Neuronal stem cell (in vitro differentiated cells): ENCODE measurements at regions not wholly inside any gene's neighbourhood (a gene's known extent, or its start where the extent isn't known, plus 50 kb on each side); places are given as distances from the start of the nearest gene placed in this dataset.

ENCODE experiments used
- DNase-seq: peaks from one replicate; pipeline ENCODE4 v3.0.0-alpha.2; 2013; ENCODE audit warnings: low spot score
- H2AFZ ChIP-seq: one replicate; pipeline ENCODE4 v1.6.1; 2013; ENCODE audit warnings: mild to moderate bottlenecking, low read length, inconsistent platforms
- H2AK5ac ChIP-seq: 2 replicates; pipeline ENCODE4 v1.6.1; 2013; ENCODE audit warnings: low read depth, mild to moderate bottlenecking, inconsistent platforms, low read length, moderate library complexity, mixed read lengths
- H2BK120ac ChIP-seq: 2 replicates; pipeline ENCODE4 v1.6.1; 2013; ENCODE audit warnings: low read depth, mild to moderate bottlenecking, inconsistent platforms, low read length, moderate library complexity, mixed read lengths
- H2BK12ac ChIP-seq: one replicate; pipeline ENCODE4 v1.6.1; 2013; ENCODE audit warnings: low read length, inconsistent platforms
- H2BK15ac ChIP-seq: 2 replicates; pipeline ENCODE4 v1.6.1; 2013; ENCODE audit warnings: mild to moderate bottlenecking, low read length, inconsistent platforms, mixed read lengths
- H2BK5ac ChIP-seq: one replicate; pipeline ENCODE4 v1.6.1; 2013; ENCODE audit warnings: inconsistent platforms, mild to moderate bottlenecking, low read length, moderate library complexity
- H3K14ac ChIP-seq: one replicate; pipeline ENCODE4 v1.6.1; 2013; ENCODE audit warnings: low read length, inconsistent platforms
- H3K18ac ChIP-seq: 2 replicates; pipeline ENCODE4 v1.6.1; 2013; ENCODE audit warnings: low read length, inconsistent platforms
- H3K23ac ChIP-seq: 2 replicates; pipeline ENCODE4 v1.6.1; 2013; ENCODE audit warnings: low read depth, mild to moderate bottlenecking, mixed read lengths, low read length, inconsistent platforms; ENCODE audit not compliant: poor library complexity
- H3K27ac ChIP-seq: replicated peaks from 3 replicates; pipeline ENCODE4 v1.5.1; 2013; ENCODE audit warnings: low read length, inconsistent platforms
- H3K27me3 ChIP-seq, 3 experiments: 2 replicates each; pipeline ENCODE4 v1.6.1; 2013; ENCODE audit warnings: low read length in 3 of 3, mild to moderate bottlenecking in 2 of 3, inconsistent platforms in 1 of 3, low read depth in 1 of 3, mixed read lengths in 1 of 3, moderate library complexity in 1 of 3; ENCODE audit not compliant: control insufficient read depth in 3 of 3, insufficient read depth in 3 of 3
- H3K36me3 ChIP-seq, 2 donors: replicated peaks in 1 of 2; 2 replicates each; pipeline ENCODE4 v1.6.1; 2013; ENCODE audit warnings: low read length in 2 of 2; ENCODE audit not compliant: control insufficient read depth in 2 of 2, insufficient read depth in 2 of 2
- H3K4ac ChIP-seq: 2 replicates; pipeline ENCODE4 v1.6.1; 2013; ENCODE audit warnings: inconsistent platforms, mild to moderate bottlenecking, low read length, moderate library complexity
- H3K4me1 ChIP-seq, 2 donors: 1 replicate in 1 of 2; 2 replicates in 1 of 2; pipeline ENCODE4 v1.6.1; 2013; ENCODE audit warnings: low read length in 2 of 2, low read depth in 1 of 2; ENCODE audit not compliant: control insufficient read depth in 2 of 2, insufficient read depth in 1 of 2
- H3K4me2 ChIP-seq: one replicate; pipeline ENCODE4 v1.6.1; 2013; ENCODE audit warnings: mild to moderate bottlenecking, low read length, inconsistent platforms; ENCODE audit not compliant: insufficient read depth, poor library complexity, severe bottlenecking
- H3K4me3 ChIP-seq, 2 donors: 2 replicates each; pipeline ENCODE4 v1.5.1; 2013; ENCODE audit warnings: low read length in 2 of 2, mild to moderate bottlenecking in 2 of 2, inconsistent platforms in 1 of 2, moderate library complexity in 1 of 2
- H3K79me1 ChIP-seq: one replicate; pipeline ENCODE4 v1.6.1; 2013; ENCODE audit warnings: low read depth, mild to moderate bottlenecking, inconsistent platforms, low read length, moderate library complexity
- H3K9ac ChIP-seq: one replicate; pipeline ENCODE4 v1.6.1; 2013; ENCODE audit warnings: mild to moderate bottlenecking, low read depth, low read length, inconsistent platforms; ENCODE audit not compliant: poor library complexity
- H3K9me3 ChIP-seq, 2 donors: replicated peaks in 1 of 2; 2 replicates each; pipeline versions ENCODE3 to v1.6.1; 2013; ENCODE audit warnings: low read length in 2 of 2, mild to moderate bottlenecking in 2 of 2, inconsistent platforms in 1 of 2, low read depth in 1 of 2, mixed read lengths in 1 of 2, moderate library complexity in 1 of 2; ENCODE audit not compliant: control insufficient read depth in 2 of 2, insufficient read depth in 1 of 2
- H4K8ac ChIP-seq: one replicate; pipeline ENCODE4 v1.6.1; 2013; ENCODE audit warnings: low read depth, mild to moderate bottlenecking, inconsistent platforms, low read length, moderate library complexity
- H4K91ac ChIP-seq: one replicate; pipeline ENCODE4 v1.6.1; 2013; ENCODE audit warnings: low read length, low read depth, mild to moderate bottlenecking, inconsistent platforms; ENCODE audit not compliant: poor library complexity
- WGBS, 2 donors: extraction: QIAGEN DNeasy Blood & Tissue Kit; methylation state at CpG; one replicate each; pipeline ENCODE4 v1.1.7; 2013; ENCODE audit warnings: missing lambda C conversion rate in 2 of 2, mixed read lengths in 1 of 2; ENCODE audit not compliant: insufficient read length in 2 of 2, insufficient replicate concordance in 1 of 2; ENCODE audit errors: extremely low coverage in 2 of 2; 5-methylcytosine and 5-hydroxymethylcytosine counted together

- H3K36me3 ChIP-seq: no peaks in the 10 kb centered on the region
- H3K4me2 ChIP-seq: no peak overlapping the region
- H3K14ac ChIP-seq: no peak overlapping the region
- H2BK120ac ChIP-seq: no peak overlapping the region
- no peak overlapping the region for H3K4ac ChIP-seq
- H4K8ac ChIP-seq: no peak overlapping the region
- peak overlapping the region; percentile 23 for H3K18ac ChIP-seq
- no peak overlapping the region for H3K27ac ChIP-seq
- no peak overlapping the region for H2AFZ ChIP-seq
- peaks cover 0 to 10% of the 10 kb centered on the region in 2 donors for H3K4me1 ChIP-seq
- no peak overlapping the region for H3K9ac ChIP-seq
- no peak for DNase-seq
- H4K91ac ChIP-seq: no peak overlapping the region
- peaks cover 1% of the 10 kb centered on the region for H3K79me1 ChIP-seq
- H3K4me3 ChIP-seq: no peak overlapping the region
- no peak overlapping the region for H2BK12ac ChIP-seq
- peak overlapping the region; percentile 21 for H2AK5ac ChIP-seq
- no peak overlapping the region for H3K23ac ChIP-seq
- peaks cover 0 to 6% of the 10 kb centered on the region in 2 donors for H3K9me3 ChIP-seq
- no peak overlapping the region for H2BK5ac ChIP-seq
- peaks cover 0 to under 1% (median 0%) of the 10 kb centered on the region in 3 experiments for H3K27me3 ChIP-seq
- no CpG with 5 or more reads among the region's 6 CpGs for WGBS, 2 donors
- no peak overlapping the region for H2BK15ac ChIP-seq
These were observed 96.1 kb upstream of the CD82 start for GRCh38 chr11:44469412-44469811.

- no peak overlapping the region for H4K8ac ChIP-seq
- H3K18ac ChIP-seq: peak overlapping the region; percentile 11
- H3K9ac ChIP-seq: no peak overlapping the region
- no peak overlapping the region for H3K27ac ChIP-seq
- peaks cover 1% of the 10 kb centered on the region for H3K79me1 ChIP-seq
- H3K23ac ChIP-seq: no peak overlapping the region
- no peak overlapping the region for H3K4me2 ChIP-seq
- H3K9me3 ChIP-seq: no peaks in the 10 kb centered on the region
- no peak overlapping the region for H3K4me3 ChIP-seq
- no peak overlapping the region for H2BK12ac ChIP-seq
- peaks cover 0 to 10% of the 10 kb centered on the region in 2 donors for H3K4me1 ChIP-seq
- H2BK120ac ChIP-seq: no peak overlapping the region
- H2AK5ac ChIP-seq: no peak overlapping the region
- peaks cover 0 to 7% (median 0%) of the 10 kb centered on the region in 3 experiments for H3K27me3 ChIP-seq
- DNase-seq: no peak
- H3K36me3 ChIP-seq: no peaks in the 10 kb centered on the region
- H3K14ac ChIP-seq: no peak overlapping the region
- no peak overlapping the region for H3K4ac ChIP-seq
- no peak overlapping the region for H2BK15ac ChIP-seq
- no CpG with 5 or more reads among the region's 7 CpGs for WGBS, 2 donors
- H4K91ac ChIP-seq: no peak overlapping the region
- H2BK5ac ChIP-seq: no peak overlapping the region
- no peak overlapping the region for H2AFZ ChIP-seq
These were observed 94.6 kb upstream of the CD82 start for GRCh38 chr11:44470854-44471253.

- H3K18ac ChIP-seq: no peak overlapping the region
- H3K27ac ChIP-seq: no peak overlapping the region
- H2BK15ac ChIP-seq: no peak overlapping the region
- H2BK120ac ChIP-seq: no peak overlapping the region
- WGBS, 2 donors: no CpG with 5 or more reads among the region's 3 CpGs
- H2BK12ac ChIP-seq: no peak overlapping the region
- no peak overlapping the region for H3K4me2 ChIP-seq
- H4K91ac ChIP-seq: no peak overlapping the region
- no peak overlapping the region for H2AFZ ChIP-seq
- H3K79me1 ChIP-seq: peaks cover 1% of the 10 kb centered on the region
- H3K4me3 ChIP-seq: no peak overlapping the region
- H3K9me3 ChIP-seq: no peaks in the 10 kb centered on the region
- H3K14ac ChIP-seq: no peak overlapping the region
- H3K27me3 ChIP-seq: peaks cover 0 to 7% (median 0%) of the 10 kb centered on the region in 3 experiments
- H3K23ac ChIP-seq: no peak overlapping the region
- no peaks in the 10 kb centered on the region for H3K36me3 ChIP-seq
- H2BK5ac ChIP-seq: no peak overlapping the region
- no peak overlapping the region for H3K9ac ChIP-seq
- no peak for DNase-seq
- H3K4me1 ChIP-seq: peaks cover 0 to 10% of the 10 kb centered on the region in 2 donors
- no peak overlapping the region for H4K8ac ChIP-seq
- no peak overlapping the region for H2AK5ac ChIP-seq
- H3K4ac ChIP-seq: no peak overlapping the region
These were observed 93.9 kb upstream of the CD82 start for GRCh38 chr11:44471603-44472002.

GRCh38 chr11:44472916-44473315, 92.5 kb upstream of the CD82 start:
- no peak for DNase-seq
- Histone ChIP-seq H2BK15ac (no peak overlapping the region), H3K18ac (no peak overlapping the region), H3K14ac (no peak overlapping the region), H4K8ac (no peak overlapping the region), H2AFZ (no peak overlapping the region), H3K36me3 (no peaks in the 10 kb centered on the region), H4K91ac (no peak overlapping the region), H3K27ac (no peak overlapping the region), H3K4me1 (peaks cover 0 to 2% of the 10 kb centered on the region in 2 donors), H3K4ac (no peak overlapping the region), H2AK5ac (no peak overlapping the region), H3K9ac (no peak overlapping the region), H3K4me2 (no peak overlapping the region), H3K27me3 (peaks cover 0 to 7% (median 0%) of the 10 kb centered on the region in 3 experiments), H2BK5ac (no peak overlapping the region), H3K4me3 (no peak overlapping the region), H3K9me3 (no peaks in the 10 kb centered on the region), H2BK120ac (no peak overlapping the region), H3K23ac (no peak overlapping the region), H3K79me1 (peaks cover 1% of the 10 kb centered on the region), H2BK12ac (no peak overlapping the region)
- no CpG with 5 or more reads among the region's 4 CpGs for WGBS, 2 donors
